ENCODE measurements at regions not wholly inside any gene's neighbourhood (a gene's known extent, or its start where the extent isn't known, plus 50 kb on each side); places are given as distances from the start of the nearest gene placed in this dataset.

DNA sequence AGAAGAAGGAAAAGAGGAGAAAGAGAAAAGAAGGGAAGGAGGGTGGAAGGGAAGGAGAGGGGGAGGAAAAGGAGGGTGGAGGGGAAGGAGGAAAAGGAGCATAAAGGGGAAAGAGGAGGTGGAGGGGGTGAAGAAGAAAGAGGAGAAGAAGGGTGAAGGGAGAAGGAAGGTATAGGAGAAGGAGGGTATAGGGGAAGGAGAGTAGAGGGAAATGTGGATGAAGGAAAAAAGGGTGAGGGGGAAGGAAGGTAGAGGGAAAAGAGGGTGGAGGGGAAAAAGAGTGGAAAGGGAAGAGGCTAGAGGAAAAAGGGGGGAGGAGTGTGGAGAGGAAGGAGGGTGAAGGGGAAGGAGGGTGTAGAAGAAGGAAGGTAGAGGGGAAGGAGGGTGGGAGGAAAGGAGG is 928.6 kb downstream of the UQCRFS1 start (continued):
- TF ChIP-seq, protein P1, sequence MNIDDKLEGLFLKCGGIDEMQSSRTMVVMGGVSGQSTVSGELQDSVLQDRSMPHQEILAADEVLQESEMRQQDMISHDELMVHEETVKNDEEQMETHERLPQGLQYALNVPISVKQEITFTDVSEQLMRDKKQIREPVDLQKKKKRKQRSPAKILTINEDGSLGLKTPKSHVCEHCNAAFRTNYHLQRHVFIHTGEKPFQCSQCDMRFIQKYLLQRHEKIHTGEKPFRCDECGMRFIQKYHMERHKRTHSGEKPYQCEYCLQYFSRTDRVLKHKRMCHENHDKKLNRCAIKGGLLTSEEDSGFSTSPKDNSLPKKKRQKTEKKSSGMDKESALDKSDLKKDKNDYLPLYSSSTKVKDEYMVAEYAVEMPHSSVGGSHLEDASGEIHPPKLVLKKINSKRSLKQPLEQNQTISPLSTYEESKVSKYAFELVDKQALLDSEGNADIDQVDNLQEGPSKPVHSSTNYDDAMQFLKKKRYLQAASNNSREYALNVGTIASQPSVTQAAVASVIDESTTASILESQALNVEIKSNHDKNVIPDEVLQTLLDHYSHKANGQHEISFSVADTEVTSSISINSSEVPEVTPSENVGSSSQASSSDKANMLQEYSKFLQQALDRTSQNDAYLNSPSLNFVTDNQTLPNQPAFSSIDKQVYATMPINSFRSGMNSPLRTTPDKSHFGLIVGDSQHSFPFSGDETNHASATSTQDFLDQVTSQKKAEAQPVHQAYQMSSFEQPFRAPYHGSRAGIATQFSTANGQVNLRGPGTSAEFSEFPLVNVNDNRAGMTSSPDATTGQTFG (tag by site-specific recombination; IDR thresholded peaks at IDR 0.05; ENCODE audit: borderline replicate concordance): 0 out of 2 replicates have a peak, but pooled peaks have one; percentile 45

DNA sequence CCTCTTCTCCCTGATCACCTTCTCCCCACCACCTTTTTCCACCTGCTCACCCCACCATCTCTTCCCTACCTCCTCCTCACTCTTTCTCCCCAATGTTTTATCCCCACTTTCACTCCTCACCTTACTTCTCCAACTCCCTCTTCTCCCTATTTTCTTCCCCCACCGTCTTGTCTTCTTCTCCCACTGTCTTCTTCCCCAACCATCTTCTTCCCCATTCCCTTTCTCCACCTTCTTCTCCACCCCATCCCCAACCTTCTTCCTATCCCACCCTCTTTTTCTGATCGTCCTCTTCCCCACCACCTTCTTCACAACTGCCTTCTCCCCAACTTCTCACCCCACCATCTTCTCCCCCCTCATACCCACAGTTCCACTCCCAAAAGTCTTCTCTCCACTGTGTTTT is 929.4 kb downstream of the UQCRFS1 start:
- 0 out of 2 replicates have a peak, but pooled peaks have one; percentile 50 for TF ChIP-seq ZNF544 (tag by site-specific recombination; IDR thresholded peaks at IDR 0.05)
- TF ChIP-seq ZBTB1 (tag by site-specific recombination; IDR thresholded peaks at IDR 0.05): no peak
- peak; percentile 35; the same call in 1 of the 2 replicates for TF ChIP-seq ZNF473 (tag by site-specific recombination; IDR thresholded peaks at IDR 0.05)
- peak; percentile 81; the same call in 1 of the 2 replicates for TF ChIP-seq ZNF571 (tag by site-specific recombination; IDR thresholded peaks at IDR 0.05)
- no peak for TF ChIP-seq ZBTB48 (tag by site-specific recombination; IDR thresholded peaks at IDR 0.05)
- 0 out of 2 replicates have a peak, but pooled peaks have one; percentile 23 for TF ChIP-seq ZNF114 (tag by site-specific recombination; IDR thresholded peaks at IDR 0.05)
- no peak for TF ChIP-seq BCL11A (tag by site-specific recombination; IDR thresholded peaks at IDR 0.05; ENCODE audit: low read depth)
- TF ChIP-seq HOXC10 (CRISPR knock-in tag; IDR thresholded peaks at IDR 0.05): no peak
- no peak for TF ChIP-seq ZNF423 (tag by site-specific recombination; IDR thresholded peaks at IDR 0.05)
- TF ChIP-seq ZNF302 (tag by site-specific recombination; IDR thresholded peaks at IDR 0.05; ENCODE audit: low read depth): 0 out of 2 replicates have a peak, but pooled peaks have one; percentile 22
- peak; percentile 79; the same call in 1 of the 2 replicates for TF ChIP-seq PRDM1 (tag by site-specific recombination; IDR thresholded peaks at IDR 0.05)
- TF ChIP-seq, protein P2, sequence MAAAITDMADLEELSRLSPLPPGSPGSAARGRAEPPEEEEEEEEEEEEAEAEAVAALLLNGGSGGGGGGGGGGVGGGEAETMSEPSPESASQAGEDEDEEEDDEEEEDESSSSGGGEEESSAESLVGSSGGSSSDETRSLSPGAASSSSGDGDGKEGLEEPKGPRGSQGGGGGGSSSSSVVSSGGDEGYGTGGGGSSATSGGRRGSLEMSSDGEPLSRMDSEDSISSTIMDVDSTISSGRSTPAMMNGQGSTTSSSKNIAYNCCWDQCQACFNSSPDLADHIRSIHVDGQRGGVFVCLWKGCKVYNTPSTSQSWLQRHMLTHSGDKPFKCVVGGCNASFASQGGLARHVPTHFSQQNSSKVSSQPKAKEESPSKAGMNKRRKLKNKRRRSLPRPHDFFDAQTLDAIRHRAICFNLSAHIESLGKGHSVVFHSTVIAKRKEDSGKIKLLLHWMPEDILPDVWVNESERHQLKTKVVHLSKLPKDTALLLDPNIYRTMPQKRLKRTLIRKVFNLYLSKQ (tag by site-specific recombination; IDR thresholded peaks at IDR 0.05; ENCODE audit: borderline replicate concordance): no peak
- CTCF ChIA-PET: no interaction called here

DNA sequence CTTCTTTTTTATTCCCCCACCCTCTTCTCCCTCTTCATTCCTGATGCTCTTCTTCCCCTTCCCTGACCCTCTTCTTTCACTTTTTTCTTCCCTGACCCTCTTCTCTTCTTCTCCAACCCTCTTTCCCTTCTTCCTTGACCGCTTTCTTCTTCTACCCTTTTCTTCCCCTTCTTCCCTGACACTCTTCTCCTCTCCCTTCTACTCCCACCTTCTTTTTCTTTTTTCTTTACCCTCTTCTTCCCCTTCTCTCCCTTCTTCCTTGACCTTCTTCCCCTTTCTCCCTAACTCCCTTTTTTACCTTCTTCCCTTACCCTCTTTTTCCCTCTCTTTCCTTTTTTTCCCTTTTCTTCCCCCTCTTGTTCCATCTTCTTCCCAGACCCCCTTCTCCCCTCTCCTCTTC is 931.3 kb downstream of the UQCRFS1 start:
- H3K36me3 ChIP-seq (ENCODE audit: control insufficient read depth in 2 of 2, insufficient read depth in 1 of 2, low read length in 2 of 2): no peaks in the 10 kb centered on the region; a peak in 1 of 3 replicates
- no peaks in the 10 kb centered on the region for H3K4me1 ChIP-seq (ENCODE audit: control insufficient read depth, insufficient read depth, low read length)
- peaks cover 21% of the 10 kb centered on the region for H3K9me3 ChIP-seq (ENCODE audit: control insufficient read depth, insufficient read depth, low read depth, low read length)
- ChIA-PET CTCF (interaction anchor here (1.2 kb wide), 1 partner anchor 34 kb away, joined by 3 read pairs; no protein-coding TSS in a partner anchor), POLR2A (no interaction called here)
- H3K27ac ChIP-seq (ENCODE audit: extremely low read depth, low read depth, low read length): no peak overlapping the region
- TF ChIP-seq ZNF157 (tag by site-specific recombination; IDR thresholded peaks at IDR 0.05) (0 out of 2 replicates have a peak, but pooled peaks have one; percentile 18), PRDM1 (tag by site-specific recombination; IDR thresholded peaks at IDR 0.05) (peak; percentile 92), ZNF133 (tag by site-specific recombination; IDR thresholded peaks at IDR 0.05) (no peak), ZNF366 (tag by site-specific recombination; conservative IDR thresholded peaks at IDR 0.05) (peak; percentile 55), ZNF777 (tag by site-specific recombination; IDR thresholded peaks at IDR 0.05; ENCODE audit: borderline replicate concordance) (peak; percentile 38; the same call in 1 of the 2 replicates), ZNF670 (tag by site-specific recombination; IDR thresholded peaks at IDR 0.05; ENCODE audit: low read depth) (peak; percentile 20; the same call in 1 of the 2 replicates), ZNF76 (tag by site-specific recombination; IDR thresholded peaks at IDR 0.05; ENCODE audit: borderline replicate concordance, low read depth) (no peak), MZF1 (tag by site-specific recombination; IDR thresholded peaks at IDR 0.05; ENCODE audit: borderline replicate concordance) (no peak), ZNF843 (tag by site-specific recombination; IDR thresholded peaks at IDR 0.05) (no peak)
- TF ChIP-seq, protein P3, sequence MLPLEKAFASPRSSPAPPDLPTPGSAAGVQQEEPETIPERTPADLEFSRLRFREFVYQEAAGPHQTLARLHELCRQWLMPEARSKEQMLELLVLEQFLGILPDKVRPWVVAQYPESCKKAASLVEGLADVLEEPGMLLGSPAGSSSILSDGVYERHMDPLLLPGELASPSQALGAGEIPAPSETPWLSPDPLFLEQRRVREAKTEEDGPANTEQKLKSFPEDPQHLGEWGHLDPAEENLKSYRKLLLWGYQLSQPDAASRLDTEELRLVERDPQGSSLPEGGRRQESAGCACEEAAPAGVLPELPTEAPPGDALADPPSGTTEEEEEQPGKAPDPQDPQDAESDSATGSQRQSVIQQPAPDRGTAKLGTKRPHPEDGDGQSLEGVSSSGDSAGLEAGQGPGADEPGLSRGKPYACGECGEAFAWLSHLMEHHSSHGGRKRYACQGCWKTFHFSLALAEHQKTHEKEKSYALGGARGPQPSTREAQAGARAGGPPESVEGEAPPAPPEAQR (tag by site-specific recombination; IDR thresholded peaks at IDR 0.05): 0 out of 2 replicates have a peak, but pooled peaks have one; percentile 4
- TF ChIP-seq, protein P4, sequence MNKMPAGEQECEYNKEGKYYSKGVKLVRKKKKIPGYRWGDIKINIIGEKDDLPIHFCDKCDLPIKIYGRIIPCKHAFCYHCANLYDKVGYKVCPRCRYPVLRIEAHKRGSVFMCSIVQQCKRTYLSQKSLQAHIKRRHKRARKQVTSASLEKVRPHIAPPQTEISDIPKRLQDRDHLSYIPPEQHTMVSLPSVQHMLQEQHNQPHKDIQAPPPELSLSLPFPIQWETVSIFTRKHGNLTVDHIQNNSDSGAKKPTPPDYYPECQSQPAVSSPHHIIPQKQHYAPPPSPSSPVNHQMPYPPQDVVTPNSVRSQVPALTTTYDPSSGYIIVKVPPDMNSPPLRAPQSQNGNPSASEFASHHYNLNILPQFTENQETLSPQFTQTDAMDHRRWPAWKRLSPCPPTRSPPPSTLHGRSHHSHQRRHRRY (tag by site-specific recombination; IDR thresholded peaks at IDR 0.05): 0 out of 2 replicates have a peak, but pooled peaks have one; percentile 11
- TF ChIP-seq, protein P5, sequence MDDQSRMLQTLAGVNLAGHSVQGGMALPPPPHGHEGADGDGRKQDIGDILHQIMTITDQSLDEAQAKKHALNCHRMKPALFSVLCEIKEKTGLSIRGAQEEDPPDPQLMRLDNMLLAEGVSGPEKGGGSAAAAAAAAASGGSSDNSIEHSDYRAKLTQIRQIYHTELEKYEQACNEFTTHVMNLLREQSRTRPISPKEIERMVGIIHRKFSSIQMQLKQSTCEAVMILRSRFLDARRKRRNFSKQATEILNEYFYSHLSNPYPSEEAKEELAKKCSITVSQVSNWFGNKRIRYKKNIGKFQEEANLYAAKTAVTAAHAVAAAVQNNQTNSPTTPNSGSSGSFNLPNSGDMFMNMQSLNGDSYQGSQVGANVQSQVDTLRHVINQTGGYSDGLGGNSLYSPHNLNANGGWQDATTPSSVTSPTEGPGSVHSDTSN (CRISPR knock-in tag; IDR thresholded peaks at IDR 0.05): no peak
- no peak overlapping the region for H3K4me3 ChIP-seq (ENCODE audit: low read depth, low read length)

More for the DNA sequence above, 929.4 kb downstream of the UQCRFS1 start:
- H3K4me3 ChIP-seq (ENCODE audit: low read depth, low read length): no peak overlapping the region
- peaks cover 22% of the 10 kb centered on the region for H3K9me3 ChIP-seq (ENCODE audit: control insufficient read depth, insufficient read depth, low read depth, low read length)
- H3K36me3 ChIP-seq (ENCODE audit: control insufficient read depth in 2 of 2, insufficient read depth in 1 of 2, low read length in 2 of 2): no peaks in the 10 kb centered on the region; a peak in 1 of 3 replicates
- peaks cover 11% of the 10 kb centered on the region for H3K4me1 ChIP-seq (ENCODE audit: control insufficient read depth, insufficient read depth, low read length)
- POLR2A ChIA-PET: no interaction called here
- no peak overlapping the region for H3K27ac ChIP-seq (ENCODE audit: extremely low read depth, low read depth, low read length)
